BE2C (cell line): ENCODE measurements at regions not wholly inside any gene's neighbourhood (a gene's known extent, or its start where the extent isn't known, plus 50 kb on each side); places are given as distances from the start of the nearest gene placed in this dataset.

Experiments used
- DNase-seq: peaks from one replicate; pipeline ENCODE4 v3.0.0-alpha.2; 2020
- H3K27me3 ChIP-seq: fragments of 250-450 bp; sonication (Bioruptor Pico); 2 replicates; pipeline ENCODE4 v1.5.1; 2020; ENCODE audit warnings: mild to moderate bottlenecking
- H3K36me3 ChIP-seq: fragments of 250-450 bp; sonication (Bioruptor Pico); 2 replicates; pipeline ENCODE4 v1.5.1; 2020; ENCODE audit warnings: mild to moderate bottlenecking
- H3K4me1 ChIP-seq: fragments of 250-450 bp; sonication (Bioruptor Pico); 2 replicates; pipeline ENCODE4 v1.5.1; 2020
- H3K4me3 ChIP-seq: 2 replicates; pipeline ENCODE4 v1.5.1; 2011; ENCODE audit warnings: low read depth, low read length
- H3K9me3 ChIP-seq: fragments of 250-450 bp; sonication (Bioruptor Pico); 2 replicates; pipeline ENCODE4 v1.5.1; 2020
- TF ChIP-seq, protein P1 (sequence below): IDR thresholded peaks from 2 replicates; pipeline ENCODE4 v1.5.1; 2012; ENCODE audit warnings: mild to moderate bottlenecking, low read depth, low read length

GRCh38 chr11:110862407-110862806, 150.2 kb upstream of the ARHGAP20 start:
- Histone ChIP-seq H3K4me3 (no peak overlapping the region), H3K36me3 (no peaks in the 10 kb centered on the region), H3K27me3 (no peaks in the 10 kb centered on the region), H3K4me1 (no peaks in the 10 kb centered on the region), H3K9me3 (no peaks in the 10 kb centered on the region)
- DNase-seq, result no peak
- TF ChIP-seq, protein P1, sequence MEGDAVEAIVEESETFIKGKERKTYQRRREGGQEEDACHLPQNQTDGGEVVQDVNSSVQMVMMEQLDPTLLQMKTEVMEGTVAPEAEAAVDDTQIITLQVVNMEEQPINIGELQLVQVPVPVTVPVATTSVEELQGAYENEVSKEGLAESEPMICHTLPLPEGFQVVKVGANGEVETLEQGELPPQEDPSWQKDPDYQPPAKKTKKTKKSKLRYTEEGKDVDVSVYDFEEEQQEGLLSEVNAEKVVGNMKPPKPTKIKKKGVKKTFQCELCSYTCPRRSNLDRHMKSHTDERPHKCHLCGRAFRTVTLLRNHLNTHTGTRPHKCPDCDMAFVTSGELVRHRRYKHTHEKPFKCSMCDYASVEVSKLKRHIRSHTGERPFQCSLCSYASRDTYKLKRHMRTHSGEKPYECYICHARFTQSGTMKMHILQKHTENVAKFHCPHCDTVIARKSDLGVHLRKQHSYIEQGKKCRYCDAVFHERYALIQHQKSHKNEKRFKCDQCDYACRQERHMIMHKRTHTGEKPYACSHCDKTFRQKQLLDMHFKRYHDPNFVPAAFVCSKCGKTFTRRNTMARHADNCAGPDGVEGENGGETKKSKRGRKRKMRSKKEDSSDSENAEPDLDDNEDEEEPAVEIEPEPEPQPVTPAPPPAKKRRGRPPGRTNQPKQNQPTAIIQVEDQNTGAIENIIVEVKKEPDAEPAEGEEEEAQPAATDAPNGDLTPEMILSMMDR, result no peak

DNA sequence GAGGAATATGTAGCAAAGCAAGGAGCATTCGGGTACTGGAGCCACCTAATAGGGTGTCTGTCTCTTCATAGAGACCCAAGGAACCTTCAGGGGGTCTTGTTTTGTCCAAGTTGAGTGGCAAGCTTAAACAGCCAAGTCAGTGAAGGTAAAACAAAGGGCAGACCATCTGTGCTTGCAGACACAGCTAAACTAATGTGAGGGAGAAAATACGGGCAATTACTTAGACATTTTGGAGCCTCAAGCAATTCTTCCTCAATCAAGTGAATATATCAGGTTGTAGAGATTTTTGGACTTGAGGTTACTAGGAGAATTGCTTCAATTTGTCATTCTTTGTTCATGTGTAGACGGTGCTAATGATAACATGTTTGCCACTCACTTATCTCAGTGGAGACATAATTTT, 148.2 kb upstream of the ARHGAP20 start:
- H3K36me3 ChIP-seq, result no peaks in the 10 kb centered on the region

DNA sequence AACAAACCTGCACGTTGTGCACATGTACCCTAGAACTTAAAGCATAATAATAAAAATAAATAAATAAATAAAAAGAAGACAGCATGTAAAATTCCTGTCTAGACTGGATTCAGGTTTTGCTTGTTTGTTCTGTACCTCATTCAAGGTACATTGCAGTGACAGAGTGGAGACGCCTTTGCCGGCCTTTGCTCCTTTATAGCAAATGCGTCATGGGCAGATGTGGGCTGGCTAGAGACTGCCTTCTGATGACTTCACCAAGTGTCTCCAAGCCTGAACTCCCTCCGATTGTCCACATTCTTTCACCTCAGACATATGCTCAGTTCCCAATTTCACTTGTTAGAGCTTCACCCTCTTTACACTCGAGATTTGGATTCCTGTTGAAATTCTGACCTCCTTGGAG, 147.8 kb upstream of the ARHGAP20 start:
- H3K4me1 ChIP-seq, result no peaks in the 10 kb centered on the region
- no peaks in the 10 kb centered on the region for H3K27me3 ChIP-seq
- TF ChIP-seq, protein P1, result no peak
- no peaks in the 10 kb centered on the region for H3K36me3 ChIP-seq
- H3K9me3 ChIP-seq, result no peaks in the 10 kb centered on the region
- no peak overlapping the region for H3K4me3 ChIP-seq
- DNase-seq, result no peak

More for the DNA sequence above, 148.2 kb upstream of the ARHGAP20 start:
- no peaks in the 10 kb centered on the region for H3K9me3 ChIP-seq
- TF ChIP-seq, protein P1, result no peak
- no peaks in the 10 kb centered on the region for H3K4me1 ChIP-seq
- no peak for DNase-seq
- no peak overlapping the region for H3K4me3 ChIP-seq
- no peaks in the 10 kb centered on the region for H3K27me3 ChIP-seq

GRCh38 chr11:110859240-110859840, 147.1 kb upstream of the ARHGAP20 start:
- no peaks in the 10 kb centered on the region for H3K4me1 ChIP-seq
- no peaks in the 10 kb centered on the region for H3K9me3 ChIP-seq
- no peaks in the 10 kb centered on the region for H3K27me3 ChIP-seq
- no peaks in the 10 kb centered on the region for H3K36me3 ChIP-seq
- no peak for DNase-seq
- H3K4me3 ChIP-seq, result no peak overlapping the region
- TF ChIP-seq, protein P1, result no peak

DNA sequence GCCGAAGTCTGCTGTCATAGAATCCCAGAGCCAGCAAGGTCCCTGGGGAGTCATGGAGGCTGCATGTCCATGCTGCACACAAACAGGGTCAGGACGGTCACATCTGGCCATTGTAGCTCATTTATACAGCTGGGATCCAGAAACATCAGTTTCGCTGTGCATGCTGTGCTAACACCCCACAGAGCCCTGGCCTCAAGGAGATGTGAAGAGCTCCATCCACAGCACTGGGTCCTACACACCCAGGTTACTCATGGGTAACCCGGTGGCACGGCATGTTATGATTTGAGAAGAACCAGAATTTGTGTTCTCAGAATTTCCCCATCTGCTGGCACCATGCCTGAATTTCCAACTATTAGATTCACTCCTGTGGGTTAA, 146.3 kb upstream of the ARHGAP20 start:
- Histone ChIP-seq H3K4me3 (no peak overlapping the region), H3K36me3 (no peaks in the 10 kb centered on the region), H3K4me1 (no peaks in the 10 kb centered on the region), H3K27me3 (no peaks in the 10 kb centered on the region), H3K9me3 (no peaks in the 10 kb centered on the region)
- no peak for DNase-seq
- TF ChIP-seq, protein P1, result no peak

DNA sequence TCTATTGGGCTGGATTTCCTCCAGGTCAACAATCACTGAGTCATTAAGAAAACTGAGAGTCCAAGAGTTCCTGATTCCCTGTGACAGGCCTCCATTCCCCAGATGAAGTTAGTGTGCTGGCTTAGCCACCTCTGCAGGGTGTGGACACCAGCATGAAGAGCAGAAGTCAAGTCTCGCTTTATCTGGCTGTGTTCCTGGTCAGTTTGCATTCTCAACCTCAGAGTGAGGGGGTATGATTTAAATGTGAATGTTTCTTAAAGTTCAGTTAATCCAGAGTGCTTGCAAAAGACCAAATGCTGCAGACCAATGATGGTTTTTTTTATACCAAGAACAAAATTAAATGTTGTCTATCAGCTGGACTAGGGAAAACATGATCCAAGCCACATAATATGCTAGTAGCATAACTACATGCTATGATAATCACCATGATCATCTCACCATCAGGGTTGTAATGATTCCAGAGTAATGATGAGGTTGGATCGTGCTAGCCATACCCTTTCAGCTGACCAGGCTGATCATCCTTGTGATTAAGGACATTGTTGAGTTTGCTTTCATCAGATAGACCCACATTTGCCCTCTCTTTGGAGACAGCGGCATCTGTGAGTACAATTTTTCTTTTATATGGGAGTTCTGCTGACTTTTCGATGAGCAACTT, 145.8 kb upstream of the ARHGAP20 start:
- no peaks in the 10 kb centered on the region for H3K36me3 ChIP-seq
- no peak for DNase-seq
- H3K4me1 ChIP-seq, result no peaks in the 10 kb centered on the region
- H3K9me3 ChIP-seq, result no peaks in the 10 kb centered on the region
- H3K27me3 ChIP-seq, result no peaks in the 10 kb centered on the region
- TF ChIP-seq, protein P1, result no peak
- no peak overlapping the region for H3K4me3 ChIP-seq
